ENCODE measurements at regions not wholly inside any gene's neighbourhood (a gene's known extent, or its start where the extent isn't known, plus 50 kb on each side); places are given as distances from the start of the nearest gene placed in this dataset.
A peak's percentile ranks its signal among the peaks of the same experiment; 100 is the strongest.

GRCh38 chr5:6829150-6829784, 116.0 kb downstream of the TENT4A start:
- Histone ChIP-seq H3K36me3 (ENCODE audit: control insufficient read depth, insufficient read depth, low read length) (no peaks in the 10 kb centered on the region), H3K4me3 (ENCODE audit: low read length) (no peak overlapping the region), H3K9me3 (ENCODE audit: control insufficient read depth, low read length) (no peaks in the 10 kb centered on the region), H3K9ac (ENCODE audit: extremely low read depth, low read length, poor library complexity, severe bottlenecking) (no peak overlapping the region), H3K27me3 (ENCODE audit: control insufficient read depth, insufficient read depth, low read length, poor library complexity, severe bottlenecking) (no peaks in the 10 kb centered on the region), H3K4me1 (ENCODE audit: control insufficient read depth, insufficient read depth, low read length) (no peaks in the 10 kb centered on the region), H3K27ac (ENCODE audit: low read depth, low read length) (no peak overlapping the region)
- TF ChIP-seq CTCF (conservative IDR thresholded peaks at IDR 0.05) = no peak
- Mint-ChIP-seq H3K27me3 (ENCODE audit: insufficient read depth) (peaks cover 2% of the 10 kb centered on the region), H3K4me1 (no peaks in the 10 kb centered on the region), H3K4me3 (no peak overlapping the region), H3K9me3 (peaks cover 5% of the 10 kb centered on the region), H3K36me3 (ENCODE audit: low read depth) (no peaks in the 10 kb centered on the region), H3K27ac (no peak overlapping the region)
- WGBS, 2 experiments (ENCODE audit: insufficient coverage in 1 of 2, insufficient read length in 1 of 2) = 85 to 89% methylated on average over 5 of the region's 5 CpGs
- no peak for DNase-seq

GRCh38 chr5:6830643-6831239, 117.5 kb downstream of the TENT4A start:
- Histone ChIP-seq H3K27ac (ENCODE audit: low read depth, low read length) (no peak overlapping the region), H3K27me3 (ENCODE audit: control insufficient read depth, insufficient read depth, low read length, poor library complexity, severe bottlenecking) (no peaks in the 10 kb centered on the region), H3K36me3 (ENCODE audit: control insufficient read depth, insufficient read depth, low read length) (no peaks in the 10 kb centered on the region), H3K4me1 (ENCODE audit: control insufficient read depth, insufficient read depth, low read length) (no peaks in the 10 kb centered on the region), H3K9me3 (ENCODE audit: control insufficient read depth, low read length) (no peaks in the 10 kb centered on the region), H3K4me3 (ENCODE audit: low read length) (no peak overlapping the region), H3K9ac (ENCODE audit: extremely low read depth, low read length, poor library complexity, severe bottlenecking) (no peak overlapping the region)
- WGBS, 2 experiments (ENCODE audit: insufficient coverage in 1 of 2, insufficient read length in 1 of 2) = 90 to 91% methylated on average over 7 to 15 of the region's 15 CpGs
- no peaks in the 10 kb centered on the region for H3K36me3 Mint-ChIP-seq (ENCODE audit: low read depth)
- H3K9me3 Mint-ChIP-seq = peaks cover 7% of the 10 kb centered on the region
- H3K4me3 Mint-ChIP-seq = no peak overlapping the region
- H3K27ac Mint-ChIP-seq = no peak overlapping the region
- DNase-seq = no peak
- no peaks in the 10 kb centered on the region for H3K4me1 Mint-ChIP-seq
- H3K27me3 Mint-ChIP-seq (ENCODE audit: insufficient read depth) = peaks cover 2% of the 10 kb centered on the region
- no peak for TF ChIP-seq CTCF (conservative IDR thresholded peaks at IDR 0.05)

GRCh38 chr5:6831678-6832671, 118.7 kb downstream of the TENT4A start:
- Mint-ChIP-seq H3K4me1 (no peaks in the 10 kb centered on the region), H3K4me3 (no peak overlapping the region), H3K36me3 (ENCODE audit: low read depth) (no peaks in the 10 kb centered on the region), H3K9me3 (peaks cover 13% of the 10 kb centered on the region), H3K27ac (no peak overlapping the region), H3K27me3 (ENCODE audit: insufficient read depth) (peaks cover 2% of the 10 kb centered on the region)
- H3K27me3 ChIP-seq (ENCODE audit: control insufficient read depth, insufficient read depth, low read length, poor library complexity, severe bottlenecking) = no peaks in the 10 kb centered on the region
- peak; percentile 53 for TF ChIP-seq CTCF (conservative IDR thresholded peaks at IDR 0.05)
- H3K27ac ChIP-seq (ENCODE audit: low read depth, low read length) = no peak overlapping the region
- H3K4me1 ChIP-seq (ENCODE audit: control insufficient read depth, insufficient read depth, low read length) = no peaks in the 10 kb centered on the region
- no peak overlapping the region for H3K9ac ChIP-seq (ENCODE audit: extremely low read depth, low read length, poor library complexity, severe bottlenecking)
- DNase-seq = no peak
- 80 to 91% methylated on average over 4 to 5 of the region's 7 CpGs for WGBS, 2 experiments (ENCODE audit: insufficient coverage in 1 of 2, insufficient read length in 1 of 2)
- no peaks in the 10 kb centered on the region for H3K9me3 ChIP-seq (ENCODE audit: control insufficient read depth, low read length)
- H3K4me3 ChIP-seq (ENCODE audit: low read length) = no peak overlapping the region
- H3K36me3 ChIP-seq (ENCODE audit: control insufficient read depth, insufficient read depth, low read length) = no peaks in the 10 kb centered on the region

Data from endodermal cell (in vitro differentiated cells).